Neuronal stem cell (in vitro differentiated cells): ENCODE measurements at regions not wholly inside any gene's neighbourhood (a gene's known extent, or its start where the extent isn't known, plus 50 kb on each side); places are given as distances from the start of the nearest gene placed in this dataset.
"Not testable (repeated sequence)": the region's sequence is repeated elsewhere in the genome, so short reads cannot be mapped to it uniquely, and the experiment has no call there.

ENCODE experiments used
- DNase-seq: peaks from one replicate; pipeline ENCODE4 v3.0.0-alpha.2; 2013; ENCODE audit warnings: low spot score
- H2AFZ ChIP-seq: one replicate; pipeline ENCODE4 v1.6.1; 2013; ENCODE audit warnings: mild to moderate bottlenecking, low read length, inconsistent platforms
- H2AK5ac ChIP-seq: 2 replicates; pipeline ENCODE4 v1.6.1; 2013; ENCODE audit warnings: low read depth, mild to moderate bottlenecking, inconsistent platforms, low read length, moderate library complexity, mixed read lengths
- H2BK120ac ChIP-seq: 2 replicates; pipeline ENCODE4 v1.6.1; 2013; ENCODE audit warnings: low read depth, mild to moderate bottlenecking, inconsistent platforms, low read length, moderate library complexity, mixed read lengths
- H2BK12ac ChIP-seq: one replicate; pipeline ENCODE4 v1.6.1; 2013; ENCODE audit warnings: low read length, inconsistent platforms
- H2BK15ac ChIP-seq: 2 replicates; pipeline ENCODE4 v1.6.1; 2013; ENCODE audit warnings: mild to moderate bottlenecking, low read length, inconsistent platforms, mixed read lengths
- H2BK5ac ChIP-seq: one replicate; pipeline ENCODE4 v1.6.1; 2013; ENCODE audit warnings: inconsistent platforms, mild to moderate bottlenecking, low read length, moderate library complexity
- H3K14ac ChIP-seq: one replicate; pipeline ENCODE4 v1.6.1; 2013; ENCODE audit warnings: low read length, inconsistent platforms
- H3K18ac ChIP-seq: 2 replicates; pipeline ENCODE4 v1.6.1; 2013; ENCODE audit warnings: low read length, inconsistent platforms
- H3K23ac ChIP-seq: 2 replicates; pipeline ENCODE4 v1.6.1; 2013; ENCODE audit warnings: low read depth, mild to moderate bottlenecking, mixed read lengths, low read length, inconsistent platforms; ENCODE audit not compliant: poor library complexity
- H3K27ac ChIP-seq: replicated peaks from 3 replicates; pipeline ENCODE4 v1.5.1; 2013; ENCODE audit warnings: low read length, inconsistent platforms
- H3K27me3 ChIP-seq, 3 experiments: 2 replicates each; pipeline ENCODE4 v1.6.1; 2013; ENCODE audit warnings: low read length in 3 of 3, mild to moderate bottlenecking in 2 of 3, inconsistent platforms in 1 of 3, low read depth in 1 of 3, mixed read lengths in 1 of 3, moderate library complexity in 1 of 3; ENCODE audit not compliant: control insufficient read depth in 3 of 3, insufficient read depth in 3 of 3
- H3K36me3 ChIP-seq, 2 donors: replicated peaks in 1 of 2; 2 replicates each; pipeline ENCODE4 v1.6.1; 2013; ENCODE audit warnings: low read length in 2 of 2; ENCODE audit not compliant: control insufficient read depth in 2 of 2, insufficient read depth in 2 of 2
- H3K4ac ChIP-seq: 2 replicates; pipeline ENCODE4 v1.6.1; 2013; ENCODE audit warnings: inconsistent platforms, mild to moderate bottlenecking, low read length, moderate library complexity
- H3K4me1 ChIP-seq, 2 donors: 1 replicate in 1 of 2; 2 replicates in 1 of 2; pipeline ENCODE4 v1.6.1; 2013; ENCODE audit warnings: low read length in 2 of 2, low read depth in 1 of 2; ENCODE audit not compliant: control insufficient read depth in 2 of 2, insufficient read depth in 1 of 2
- H3K4me2 ChIP-seq: one replicate; pipeline ENCODE4 v1.6.1; 2013; ENCODE audit warnings: mild to moderate bottlenecking, low read length, inconsistent platforms; ENCODE audit not compliant: insufficient read depth, poor library complexity, severe bottlenecking
- H3K4me3 ChIP-seq, 2 donors: 2 replicates each; pipeline ENCODE4 v1.5.1; 2013; ENCODE audit warnings: low read length in 2 of 2, mild to moderate bottlenecking in 2 of 2, inconsistent platforms in 1 of 2, moderate library complexity in 1 of 2
- H3K79me1 ChIP-seq: one replicate; pipeline ENCODE4 v1.6.1; 2013; ENCODE audit warnings: low read depth, mild to moderate bottlenecking, inconsistent platforms, low read length, moderate library complexity
- H3K9ac ChIP-seq: one replicate; pipeline ENCODE4 v1.6.1; 2013; ENCODE audit warnings: mild to moderate bottlenecking, low read depth, low read length, inconsistent platforms; ENCODE audit not compliant: poor library complexity
- H3K9me3 ChIP-seq, 2 donors: replicated peaks in 1 of 2; 2 replicates each; pipeline versions ENCODE3 to v1.6.1; 2013; ENCODE audit warnings: low read length in 2 of 2, mild to moderate bottlenecking in 2 of 2, inconsistent platforms in 1 of 2, low read depth in 1 of 2, mixed read lengths in 1 of 2, moderate library complexity in 1 of 2; ENCODE audit not compliant: control insufficient read depth in 2 of 2, insufficient read depth in 1 of 2
- H4K8ac ChIP-seq: one replicate; pipeline ENCODE4 v1.6.1; 2013; ENCODE audit warnings: low read depth, mild to moderate bottlenecking, inconsistent platforms, low read length, moderate library complexity
- H4K91ac ChIP-seq: one replicate; pipeline ENCODE4 v1.6.1; 2013; ENCODE audit warnings: low read length, low read depth, mild to moderate bottlenecking, inconsistent platforms; ENCODE audit not compliant: poor library complexity
- WGBS, 2 donors: extraction: QIAGEN DNeasy Blood & Tissue Kit; methylation state at CpG; one replicate each; pipeline ENCODE4 v1.1.7; 2013; ENCODE audit warnings: missing lambda C conversion rate in 2 of 2, mixed read lengths in 1 of 2; ENCODE audit not compliant: insufficient read length in 2 of 2, insufficient replicate concordance in 1 of 2; ENCODE audit errors: extremely low coverage in 2 of 2; 5-methylcytosine and 5-hydroxymethylcytosine counted together

DNA sequence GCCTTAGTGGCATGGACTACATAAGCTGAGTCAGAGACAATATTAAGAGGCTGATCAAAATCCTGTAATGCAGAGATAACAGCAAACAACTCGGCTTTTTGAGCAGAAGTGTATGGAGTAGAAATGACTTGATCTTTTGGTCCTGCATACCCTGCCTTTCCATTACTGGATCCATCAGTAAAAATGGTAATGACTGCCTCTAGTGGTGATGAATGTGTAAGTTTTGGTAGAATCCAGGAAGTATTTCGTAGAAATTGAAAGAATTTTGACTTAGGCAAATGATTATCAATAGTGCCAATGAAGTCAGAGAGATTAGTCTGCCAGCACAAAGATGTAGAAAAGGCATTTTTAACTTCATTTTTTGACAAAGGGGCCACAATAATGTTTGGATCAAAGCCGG, 146.4 kb upstream of the API5 start:
- H3K4me1 ChIP-seq, H3K9me3 ChIP-seq, H3K27ac ChIP-seq, DNase-seq, H2BK12ac ChIP-seq, H3K27me3 ChIP-seq, H2BK120ac ChIP-seq, H4K8ac ChIP-seq, H2AK5ac ChIP-seq, H3K4me3 ChIP-seq, H2BK15ac ChIP-seq, H3K14ac ChIP-seq, H3K23ac ChIP-seq, H3K9ac ChIP-seq, H2AFZ ChIP-seq, H3K79me1 ChIP-seq, H3K18ac ChIP-seq, H3K4ac ChIP-seq, H3K4me2 ChIP-seq, H2BK5ac ChIP-seq, H4K91ac ChIP-seq, H3K36me3 ChIP-seq: not testable (repeated sequence)
- no CpG with 5 or more reads among the region's 3 CpGs for WGBS, 2 donors

DNA sequence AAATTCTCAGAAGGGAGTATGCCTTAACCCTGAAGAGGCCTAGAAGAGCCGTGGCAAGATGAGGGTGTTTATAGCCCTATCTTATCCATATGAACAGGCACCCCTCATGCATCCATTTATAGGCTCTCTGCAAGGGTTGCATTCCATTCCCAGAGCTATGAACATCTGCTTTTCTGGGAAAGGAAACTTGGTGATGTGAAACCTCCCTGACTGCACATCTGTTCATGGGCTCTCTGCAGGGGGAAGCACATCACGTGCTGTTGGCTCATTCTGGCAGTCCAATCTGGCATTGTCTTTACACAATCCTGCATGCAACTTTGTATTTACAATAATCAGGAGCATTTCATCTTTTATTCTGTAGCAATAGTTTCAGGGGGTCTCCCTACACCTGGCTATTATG, 143.6 kb upstream of the API5 start:
- not testable (repeated sequence) for H2AFZ ChIP-seq, H3K4me2 ChIP-seq, H3K23ac ChIP-seq, DNase-seq, H3K14ac ChIP-seq, H3K9me3 ChIP-seq, H2BK5ac ChIP-seq, H2BK12ac ChIP-seq, H4K91ac ChIP-seq, H2AK5ac ChIP-seq, H3K4me1 ChIP-seq, H2BK15ac ChIP-seq, H3K4me3 ChIP-seq, H3K36me3 ChIP-seq, H3K18ac ChIP-seq, H3K79me1 ChIP-seq, H3K27ac ChIP-seq, H3K4ac ChIP-seq, H3K9ac ChIP-seq, H4K8ac ChIP-seq, H3K27me3 ChIP-seq, H2BK120ac ChIP-seq
- no CpG with 5 or more reads among the region's 2 CpGs for WGBS, 2 donors

- Histone ChIP-seq H4K91ac (no peak overlapping the region), H3K79me1 (no peaks in the 10 kb centered on the region), H2BK5ac (no peak overlapping the region), H3K9me3 (peaks cover 0 to 2% of the 10 kb centered on the region in 2 donors), H3K4me3 (no peak overlapping the region), H2AFZ (no peak overlapping the region), H2BK12ac (no peak overlapping the region), H3K27me3 (no peaks in the 10 kb centered on the region), H4K8ac (no peak overlapping the region), H3K18ac (no peak overlapping the region), H2AK5ac (no peak overlapping the region), H2BK15ac (no peak overlapping the region), H3K27ac (no peak overlapping the region), H3K4me2 (no peak overlapping the region), H3K4me1 (no peaks in the 10 kb centered on the region), H3K36me3 (no peaks in the 10 kb centered on the region), H3K4ac (no peak overlapping the region), H2BK120ac (no peak overlapping the region), H3K9ac (no peak overlapping the region), H3K23ac (no peak overlapping the region), H3K14ac (no peak overlapping the region)
- no peak for DNase-seq
- no CpG with 5 or more reads among the region's 2 CpGs for WGBS, 2 donors
Measured at GRCh38 chr11:43172477-43172876, 139.3 kb upstream of the API5 start.

GRCh38 chr11:43177975-43178374, 133.8 kb upstream of the API5 start:
- Histone ChIP-seq H3K4me2 (no peak overlapping the region), H2BK5ac (no peak overlapping the region), H3K9me3 (peaks cover 0 to 2% of the 10 kb centered on the region in 2 donors), H2AFZ (no peak overlapping the region), H3K18ac (no peak overlapping the region), H3K36me3 (no peaks in the 10 kb centered on the region), H3K23ac (no peak overlapping the region), H4K8ac (no peak overlapping the region), H2BK120ac (no peak overlapping the region), H2BK15ac (no peak overlapping the region), H3K14ac (no peak overlapping the region), H4K91ac (no peak overlapping the region), H3K9ac (no peak overlapping the region), H3K27me3 (no peaks in the 10 kb centered on the region), H2BK12ac (no peak overlapping the region), H2AK5ac (no peak overlapping the region), H3K27ac (no peak overlapping the region), H3K4me3 (no peak overlapping the region), H3K4me1 (no peaks in the 10 kb centered on the region), H3K79me1 (no peaks in the 10 kb centered on the region), H3K4ac (no peak overlapping the region)
- no peak for DNase-seq
- no CpG with 5 or more reads among the region's 3 CpGs for WGBS, 2 donors
